Small intestine (tissue), 7 donors: ENCODE measurements at regions not wholly inside any gene's neighbourhood (a gene's known extent, or its start where the extent isn't known, plus 50 kb on each side); places are given as distances from the start of the nearest gene placed in this dataset.
A peak's percentile ranks its signal among the peaks of the same experiment; 100 is the strongest.

Experiments
- DNase-seq, 2 donors: peaks; one replicate each; pipeline versions ENCODE4 v3.0.0 to v3.0.0-alpha.2; 2013
- FAIRE-seq: peaks from 2 replicates; lab custom pipeline; 2012; peaks lifted over from hg19 to GRCh38; lab: Jason Lieb, UNC
- H3K27ac ChIP-seq, 3 donors: one replicate each; pipeline ENCODE4 v1.5.1; 2013; ENCODE audit warnings: low read length in 2 of 3, mild to moderate bottlenecking in 2 of 3, control low read depth in 1 of 3, inconsistent platforms in 1 of 3, low read depth in 1 of 3, moderate library complexity in 1 of 3
- H3K27me3 ChIP-seq, 3 donors: one replicate each; pipeline ENCODE4 v1.6.1; 2013; ENCODE audit warnings: low read length in 3 of 3, inconsistent platforms in 1 of 3; ENCODE audit not compliant: control insufficient read depth in 3 of 3, insufficient read depth in 3 of 3
- H3K36me3 ChIP-seq, 3 donors: one replicate each; pipeline ENCODE4 v1.6.1; 2013; ENCODE audit warnings: low read length in 3 of 3, inconsistent platforms in 1 of 3, low read depth in 1 of 3, mild to moderate bottlenecking in 1 of 3, moderate library complexity in 1 of 3; ENCODE audit not compliant: control insufficient read depth in 3 of 3, insufficient read depth in 2 of 3
- H3K4me1 ChIP-seq, 3 donors: one replicate each; pipeline ENCODE4 v1.6.1; 2013; ENCODE audit warnings: low read length in 2 of 3, inconsistent platforms in 1 of 3, low read depth in 1 of 3, mild to moderate bottlenecking in 1 of 3, moderate library complexity in 1 of 3; ENCODE audit not compliant: control insufficient read depth in 3 of 3, insufficient read depth in 2 of 3
- H3K4me3 ChIP-seq, 3 donors: one replicate each; pipeline ENCODE4 v1.5.1; 2013; ENCODE audit warnings: low read length in 3 of 3, control low read depth in 1 of 3, inconsistent platforms in 1 of 3, low read depth in 1 of 3, mild to moderate bottlenecking in 1 of 3, moderate library complexity in 1 of 3
- H3K9me3 ChIP-seq, 2 donors: one replicate each; pipeline ENCODE4 v1.6.1; 2013; ENCODE audit warnings: low read depth in 1 of 2, low read length in 1 of 2; ENCODE audit not compliant: control insufficient read depth in 2 of 2, insufficient read depth in 1 of 2
- WGBS, 3 donors: extraction: QIAGEN DNeasy Blood & Tissue Kit; methylation state at CpG; one replicate each; pipeline ENCODE4 v1.1.7; 2013; 5-methylcytosine and 5-hydroxymethylcytosine counted together
- donor health status: healthy with polysubstance abuse.
- donor health status: control.
- donor health status: control.
- donor health status: Bipolar disorder and iron deficiency.
- donor health status: healthy.

DNA sequence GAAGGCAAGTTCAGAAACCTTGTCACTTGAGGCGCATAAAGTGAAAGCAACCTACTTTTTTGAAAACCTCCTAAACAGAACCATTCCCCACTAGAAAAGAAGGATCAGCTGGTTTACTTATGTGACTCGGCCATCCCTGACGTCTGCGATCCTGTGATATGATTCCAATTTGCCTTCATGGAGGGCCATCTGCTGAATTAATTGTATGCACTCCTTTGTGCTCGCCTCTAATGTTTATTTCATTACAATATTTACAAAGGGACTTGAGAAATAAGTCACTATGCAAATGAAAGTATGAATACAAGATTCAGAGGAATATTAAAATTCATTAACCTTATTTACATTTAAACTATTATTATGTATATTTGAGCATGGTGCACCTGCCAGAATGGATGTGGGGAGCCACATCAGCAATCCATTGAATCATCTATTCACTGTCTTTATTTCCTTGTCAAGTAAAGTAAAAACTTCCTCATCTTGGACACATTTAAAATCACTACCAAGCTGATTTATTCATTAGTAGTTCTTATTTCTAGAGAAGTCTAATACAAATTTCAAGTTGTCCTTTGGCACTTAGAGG, 96.5 kb downstream of the RBM43 start:
- DNase-seq (no peak), FAIRE-seq (no peak)
- Histone ChIP-seq H3K36me3 (no peaks in the 10 kb centered on the region), H3K4me1 (no peaks in the 10 kb centered on the region), H3K27ac (no peak overlapping the region), H3K4me3 (no peak overlapping the region), H3K27me3 (peaks cover 0 to 2% (median 0%) of the 10 kb centered on the region in 3 donors), H3K9me3 (no peaks in the 10 kb centered on the region)
- WGBS, 3 donors, result 70 to 88% (median 84%) methylated on average over 5 of the region's 5 CpGs

DNA sequence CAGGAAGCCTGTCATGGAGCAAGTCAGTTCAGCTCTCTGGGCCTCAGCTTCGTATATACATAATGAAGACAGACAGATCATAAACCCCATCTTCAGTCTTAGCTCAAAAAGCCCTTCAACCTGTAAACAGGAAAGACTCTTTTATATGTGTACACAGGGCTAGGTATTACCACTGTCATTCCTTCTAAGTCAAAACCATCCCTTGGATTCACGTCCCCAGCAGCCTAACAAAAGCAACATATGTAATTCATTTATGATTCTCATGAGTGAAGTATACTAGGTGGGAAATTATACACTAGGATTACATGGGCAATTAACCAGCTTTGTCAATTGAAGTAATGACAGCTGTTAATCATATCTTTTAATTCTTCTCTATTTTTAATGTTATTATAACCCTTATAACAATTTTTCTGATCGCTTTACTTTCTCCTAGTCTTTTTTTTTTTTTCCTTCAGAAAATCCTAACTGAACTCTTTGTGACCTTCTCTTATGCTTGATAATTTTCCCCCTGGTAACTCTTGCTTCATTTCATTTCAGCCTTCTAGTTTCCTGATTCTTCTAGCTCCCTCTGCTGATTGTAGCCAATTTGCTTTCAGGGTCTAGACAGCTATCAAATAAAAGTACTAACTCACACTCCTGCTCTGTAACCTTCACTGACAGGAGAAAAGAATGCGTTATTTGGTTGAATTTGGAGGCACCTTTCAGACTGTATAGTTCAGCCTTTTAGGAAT, 99.7 kb downstream of the RBM43 start:
- Histone ChIP-seq H3K27me3 (peaks cover 0 to 4% (median 0%) of the 10 kb centered on the region in 3 donors), H3K4me3 (no peak overlapping the region), H3K4me1 (no peaks in the 10 kb centered on the region), H3K9me3 (no peaks in the 10 kb centered on the region), H3K27ac (no peak overlapping the region), H3K36me3 (no peaks in the 10 kb centered on the region)
- WGBS, 3 donors, result 43 to 60% (median 45%) methylated on average over 4 of the region's 4 CpGs
- DNase-seq (peak in 1 of 2 donors; percentile 15), FAIRE-seq (no peak)

DNA sequence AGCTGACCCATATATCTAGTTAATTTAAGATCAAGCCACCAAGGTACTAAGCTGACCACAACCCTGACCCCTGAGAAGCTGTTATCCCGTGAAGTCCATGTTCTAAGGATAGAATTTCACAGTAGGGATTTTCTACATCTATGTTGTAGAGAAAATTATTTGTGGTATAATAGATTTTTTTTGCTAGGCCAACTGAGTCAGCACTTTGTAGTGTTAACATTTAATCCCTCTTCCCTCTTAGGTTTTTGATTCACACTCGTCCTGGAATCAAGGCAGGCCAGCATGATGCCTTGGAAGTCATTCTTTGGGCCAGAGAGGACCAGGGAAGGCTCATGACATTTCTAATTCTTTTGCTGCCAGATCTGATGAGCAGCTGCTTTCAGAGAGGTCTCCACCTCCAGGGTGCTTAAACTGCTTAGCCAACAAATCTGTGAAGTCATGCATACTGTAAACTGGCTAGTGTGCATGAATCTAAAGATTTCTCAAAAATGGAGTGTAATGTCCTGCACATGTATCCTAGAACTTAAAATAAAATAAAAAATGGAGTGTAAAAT, 102.5 kb downstream of the RBM43 start:
- FAIRE-seq, result no peak
- H3K27ac ChIP-seq, result no peak overlapping the region

DNA sequence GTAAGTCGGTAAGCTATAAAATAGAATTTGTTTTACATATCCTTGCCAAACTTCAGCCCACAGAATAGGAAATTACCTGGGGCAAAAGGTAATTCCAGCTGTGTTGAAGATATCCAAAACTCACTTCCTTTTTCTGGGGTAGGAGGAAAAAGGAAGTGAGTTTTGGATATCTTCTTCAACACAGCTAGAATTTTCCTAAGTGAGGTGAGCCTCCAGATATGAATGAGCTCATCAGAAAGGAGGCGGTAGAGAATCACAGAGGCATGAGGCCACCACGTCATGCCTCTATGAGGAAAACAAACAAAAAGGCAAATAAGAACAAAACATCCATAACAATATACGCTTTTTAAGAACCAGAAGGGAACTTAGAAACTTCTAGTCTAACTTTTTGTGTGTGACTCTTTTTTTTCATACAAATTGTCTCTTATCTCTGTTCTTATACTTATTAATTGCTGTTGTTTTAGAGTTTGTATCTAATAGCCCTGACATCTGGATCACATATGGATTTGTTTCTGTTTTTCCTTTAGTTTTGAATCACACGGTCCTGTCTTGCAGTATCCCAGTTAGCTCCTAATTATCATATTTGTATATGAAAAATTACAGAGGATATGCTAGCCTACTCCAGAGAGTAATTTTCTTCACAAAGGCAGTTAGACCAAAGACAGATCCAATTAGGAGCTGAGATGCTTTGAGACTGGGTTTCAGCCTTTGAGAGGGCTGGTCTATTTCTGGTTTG, 104.5 kb downstream of the RBM43 start:
- WGBS, 3 donors, result 69 to 71% (median 69%) methylated on average over 5 of the region's 5 CpGs
- Histone ChIP-seq H3K27me3 (peaks cover 0 to 2% (median 0%) of the 10 kb centered on the region in 3 donors), H3K4me1 (no peaks in the 10 kb centered on the region), H3K9me3 (no peaks in the 10 kb centered on the region), H3K27ac (no peak overlapping the region), H3K36me3 (no peaks in the 10 kb centered on the region), H3K4me3 (no peak overlapping the region)
- FAIRE-seq (no peak), DNase-seq (no peak)

More for the DNA sequence above, 102.5 kb downstream of the RBM43 start:
- H3K27me3 ChIP-seq, result peaks cover 0 to 2% (median 0%) of the 10 kb centered on the region in 3 donors
- no peak overlapping the region for H3K4me3 ChIP-seq
- H3K9me3 ChIP-seq, result no peaks in the 10 kb centered on the region
- no peaks in the 10 kb centered on the region for H3K36me3 ChIP-seq
- DNase-seq, result no peak
- no peaks in the 10 kb centered on the region for H3K4me1 ChIP-seq
- WGBS, 3 donors, result 48 to 55% (median 55%) methylated on average over 2 of the region's 2 CpGs

- FAIRE-seq (no peak), DNase-seq (no peak)
- no peak overlapping the region for H3K4me3 ChIP-seq
- H3K9me3 ChIP-seq, result no peaks in the 10 kb centered on the region
- H3K27ac ChIP-seq, result no peak overlapping the region
- peaks cover 0 to 2% (median 0%) of the 10 kb centered on the region in 3 donors for H3K27me3 ChIP-seq
- WGBS, 3 donors, result 80 to 86% (median 86%) methylated on average over 2 of the region's 2 CpGs
- H3K36me3 ChIP-seq, result no peaks in the 10 kb centered on the region
- H3K4me1 ChIP-seq, result no peaks in the 10 kb centered on the region
These were observed 105.2 kb downstream of the RBM43 start for GRCh38 chr2:151156431-151156830.

GRCh38 chr2:151153601-151154000, 108.1 kb downstream of the RBM43 start:
- FAIRE-seq, result no peak
- no peak for DNase-seq
- no peak overlapping the region for H3K4me3 ChIP-seq
- no peaks in the 10 kb centered on the region for H3K36me3 ChIP-seq
- no peaks in the 10 kb centered on the region for H3K4me1 ChIP-seq
- no peak overlapping the region for H3K27ac ChIP-seq
- H3K27me3 ChIP-seq, result no peaks in the 10 kb centered on the region
- no peaks in the 10 kb centered on the region for H3K9me3 ChIP-seq

- WGBS, 3 donors, result 34 to 51% (median 37%) methylated on average over 3 of the region's 3 CpGs
- Histone ChIP-seq H3K27me3 (no peaks in the 10 kb centered on the region), H3K9me3 (no peaks in the 10 kb centered on the region), H3K36me3 (no peaks in the 10 kb centered on the region), H3K27ac (no peak overlapping the region), H3K4me1 (no peaks in the 10 kb centered on the region), H3K4me3 (no peak overlapping the region)
- FAIRE-seq (no peak), DNase-seq (no peak)
These were observed 111.0 kb downstream of the RBM43 start for GRCh38 chr2:151150331-151151320.
